OCI-LY3 (cell line): ENCODE measurements at regions not wholly inside any gene's neighbourhood (a gene's known extent, or its start where the extent isn't known, plus 50 kb on each side); places are given as distances from the start of the nearest gene placed in this dataset.

Experiments
- H2AFZ ChIP-seq: fragments of 200-600, 300-600 bp; shearing (Covaris generic); 2 replicates; pipeline ENCODE4 v1.6.0; 2014; ENCODE audit warnings: antibody characterized with exemption, low read depth, low read length
- H3K27ac ChIP-seq: fragments of 200-600, 300-600 bp; sonication (generic); 2 replicates; pipeline ENCODE4 v1.5.1; 2014; ENCODE audit warnings: mild to moderate bottlenecking, low read length, moderate library complexity, mixed read lengths
- H3K27me3 ChIP-seq: fragments of 200-600, 300-600 bp; sonication (generic); 2 replicates; pipeline ENCODE4 v1.6.1; 2014; ENCODE audit warnings: low read depth, low read length, mixed read lengths
- H3K36me3 ChIP-seq: fragments of 200-600, 300-600 bp; sonication (generic); replicated peaks from 2 replicates; pipeline ENCODE3; 2014; ENCODE audit warnings: low read depth, low read length, mixed read lengths
- H3K4me1 ChIP-seq: fragments of 300-600, 200-600 bp; sonication (generic); 2 replicates; pipeline ENCODE4 v1.6.1; 2014; ENCODE audit warnings: low read length, mixed read lengths
- H3K4me2 ChIP-seq: fragments of 200-600, 300-600 bp; sonication (generic); 2 replicates; pipeline ENCODE4 v1.6.1; 2014; ENCODE audit warnings: low read length, mixed read lengths
- H3K4me3 ChIP-seq: fragments of 300-600, 200-600 bp; sonication (generic); 2 replicates; pipeline ENCODE4 v1.5.1; 2014; ENCODE audit warnings: antibody characterized with exemption, mild to moderate bottlenecking, low read length, moderate library complexity
- H3K79me2 ChIP-seq: fragments of 300-600, 200-600 bp; shearing (Covaris generic); 2 replicates; pipeline ENCODE4 v1.6.1; 2014; ENCODE audit warnings: mild to moderate bottlenecking, low read length, mixed read lengths
- H3K9ac ChIP-seq: fragments of 300-600, 200-600 bp; shearing (Covaris generic); 2 replicates; pipeline ENCODE4 v1.6.0; 2014; ENCODE audit warnings: mild to moderate bottlenecking, low read length, moderate library complexity
- H3K9me3 ChIP-seq: fragments of 200-600, 300-600 bp; shearing (Covaris generic); 2 replicates; pipeline ENCODE4 v1.6.1; 2014; ENCODE audit warnings: low read length, mixed read lengths; ENCODE audit not compliant: insufficient read depth
- H4K20me1 ChIP-seq: fragments of 200-600, 300-600 bp; sonication (generic); 2 replicates; pipeline ENCODE4 v1.6.1; 2016; ENCODE audit warnings: low read length, mixed read lengths; ENCODE audit not compliant: insufficient read depth
- EZH2phosphoT487 ChIP-seq: fragments of 200-600 bp; shearing (Covaris generic); IDR thresholded peaks from 2 replicates; pipeline ENCODE4 v1.6.1; 2018; ENCODE audit warnings: antibody characterized with exemption, mixed run types, low read depth
- TF ChIP-seq, protein P1 (sequence below): fragments of 200-600, 300-600 bp; sonication (generic); IDR thresholded peaks from 2 replicates; pipeline ENCODE4 v1.5.1; 2014; ENCODE audit warnings: antibody characterized with exemption, low read length, low read depth

DNA sequence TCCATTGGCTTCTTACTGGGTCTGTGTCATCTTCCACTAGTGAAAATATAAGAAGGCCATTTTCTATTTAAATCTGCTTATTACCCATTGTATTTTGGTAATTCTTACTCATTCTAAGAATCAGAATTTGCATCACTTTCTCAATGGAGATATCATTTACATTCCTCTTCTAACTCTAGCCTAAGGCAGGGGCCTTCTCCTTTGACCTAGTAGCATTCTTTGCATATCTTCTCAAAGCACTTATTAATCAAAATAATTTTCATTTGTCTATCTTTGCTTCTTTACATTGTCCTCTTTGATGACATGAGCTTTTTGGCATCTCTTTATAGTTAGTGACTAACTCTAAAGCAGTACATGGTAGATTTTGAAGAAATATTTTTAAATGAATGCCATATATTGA is 400.9 kb upstream of the SEMA3D start:
- Histone ChIP-seq H3K4me1 (no peaks in the 10 kb centered on the region), H2AFZ (no peak overlapping the region), H3K27me3 (no peaks in the 10 kb centered on the region), H3K27ac (no peak overlapping the region), H3K9me3 (no peaks in the 10 kb centered on the region), H3K36me3 (no peaks in the 10 kb centered on the region), H4K20me1 (no peaks in the 10 kb centered on the region), H3K79me2 (no peaks in the 10 kb centered on the region), H3K4me3 (no peak overlapping the region), H3K4me2 (no peak overlapping the region), H3K9ac (no peak overlapping the region)
- TF ChIP-seq EZH2phosphoT487 = no peak
- TF ChIP-seq, protein P1, sequence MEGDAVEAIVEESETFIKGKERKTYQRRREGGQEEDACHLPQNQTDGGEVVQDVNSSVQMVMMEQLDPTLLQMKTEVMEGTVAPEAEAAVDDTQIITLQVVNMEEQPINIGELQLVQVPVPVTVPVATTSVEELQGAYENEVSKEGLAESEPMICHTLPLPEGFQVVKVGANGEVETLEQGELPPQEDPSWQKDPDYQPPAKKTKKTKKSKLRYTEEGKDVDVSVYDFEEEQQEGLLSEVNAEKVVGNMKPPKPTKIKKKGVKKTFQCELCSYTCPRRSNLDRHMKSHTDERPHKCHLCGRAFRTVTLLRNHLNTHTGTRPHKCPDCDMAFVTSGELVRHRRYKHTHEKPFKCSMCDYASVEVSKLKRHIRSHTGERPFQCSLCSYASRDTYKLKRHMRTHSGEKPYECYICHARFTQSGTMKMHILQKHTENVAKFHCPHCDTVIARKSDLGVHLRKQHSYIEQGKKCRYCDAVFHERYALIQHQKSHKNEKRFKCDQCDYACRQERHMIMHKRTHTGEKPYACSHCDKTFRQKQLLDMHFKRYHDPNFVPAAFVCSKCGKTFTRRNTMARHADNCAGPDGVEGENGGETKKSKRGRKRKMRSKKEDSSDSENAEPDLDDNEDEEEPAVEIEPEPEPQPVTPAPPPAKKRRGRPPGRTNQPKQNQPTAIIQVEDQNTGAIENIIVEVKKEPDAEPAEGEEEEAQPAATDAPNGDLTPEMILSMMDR = no peak

DNA sequence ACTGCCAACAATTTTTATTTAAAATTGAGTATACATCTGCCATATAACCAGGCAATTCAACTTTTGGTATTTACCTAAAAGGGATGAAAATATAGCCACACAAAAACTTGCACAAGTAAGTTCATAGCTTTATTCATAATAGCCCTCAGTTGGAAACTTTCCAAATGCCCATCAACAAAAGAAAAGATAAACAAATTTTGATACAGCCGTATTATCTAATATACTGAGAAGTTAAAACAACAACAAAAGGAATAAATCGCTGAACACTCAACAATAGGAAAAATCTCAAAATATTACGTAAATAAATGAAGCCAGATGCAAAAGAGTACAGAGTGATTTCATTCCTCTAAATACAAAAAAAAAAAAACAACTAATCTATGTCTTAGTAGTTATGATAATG is 399.2 kb upstream of the SEMA3D start:
- Histone ChIP-seq H3K79me2 (no peaks in the 10 kb centered on the region), H3K36me3 (no peaks in the 10 kb centered on the region), H4K20me1 (no peaks in the 10 kb centered on the region), H3K27me3 (no peaks in the 10 kb centered on the region), H3K9me3 (no peaks in the 10 kb centered on the region), H3K4me1 (no peaks in the 10 kb centered on the region), H3K27ac (no peak overlapping the region), H3K9ac (no peak overlapping the region), H3K4me2 (no peak overlapping the region), H3K4me3 (no peak overlapping the region), H2AFZ (no peak overlapping the region)
- TF ChIP-seq, protein P1 = no peak
- no peak for TF ChIP-seq EZH2phosphoT487

DNA sequence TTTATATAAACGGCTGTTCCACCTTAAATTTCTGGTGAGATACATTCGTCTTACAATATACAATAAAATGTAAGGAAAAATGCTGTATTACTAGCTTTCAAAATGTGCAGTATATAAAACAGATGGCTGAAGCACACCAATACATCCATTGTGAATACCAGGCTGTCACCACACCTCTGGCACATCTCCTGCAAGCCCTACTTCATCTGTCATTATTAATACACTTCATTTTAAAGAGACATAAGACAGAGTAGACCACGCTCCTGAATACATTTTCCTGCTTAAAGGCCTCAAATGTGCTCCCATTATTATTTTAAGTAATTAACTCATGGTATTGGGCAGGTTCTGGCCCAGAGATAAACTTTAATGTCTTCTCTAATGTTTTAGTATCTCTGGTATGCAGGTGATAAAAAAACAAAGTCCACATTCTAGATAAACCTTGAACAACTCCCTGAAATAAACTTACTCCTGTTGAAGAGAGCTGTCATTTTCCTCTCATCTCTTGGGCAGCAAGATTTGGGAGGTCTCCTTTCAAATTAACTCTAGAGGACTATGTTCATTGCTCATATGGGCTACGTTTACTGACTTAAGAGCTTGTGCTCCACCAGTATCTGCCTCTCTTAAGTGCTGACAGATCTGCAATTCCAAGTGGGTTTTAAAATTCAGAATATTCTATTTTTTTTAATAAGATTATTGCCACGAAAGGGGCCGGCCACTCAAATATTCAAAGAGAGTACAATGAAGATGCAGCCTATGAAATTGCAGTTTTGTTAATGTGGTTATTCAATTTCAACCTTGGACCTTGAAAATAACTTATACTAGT is 396.5 kb upstream of the SEMA3D start:
- no peak for TF ChIP-seq EZH2phosphoT487
- TF ChIP-seq, protein P1 = no peak
- Histone ChIP-seq H3K27ac (no peak overlapping the region), H3K4me1 (no peaks in the 10 kb centered on the region), H3K36me3 (no peaks in the 10 kb centered on the region), H3K9ac (no peak overlapping the region), H3K79me2 (no peaks in the 10 kb centered on the region), H3K9me3 (no peaks in the 10 kb centered on the region), H2AFZ (no peak overlapping the region), H3K4me3 (no peak overlapping the region), H3K27me3 (no peaks in the 10 kb centered on the region), H4K20me1 (no peaks in the 10 kb centered on the region), H3K4me2 (no peak overlapping the region)

DNA sequence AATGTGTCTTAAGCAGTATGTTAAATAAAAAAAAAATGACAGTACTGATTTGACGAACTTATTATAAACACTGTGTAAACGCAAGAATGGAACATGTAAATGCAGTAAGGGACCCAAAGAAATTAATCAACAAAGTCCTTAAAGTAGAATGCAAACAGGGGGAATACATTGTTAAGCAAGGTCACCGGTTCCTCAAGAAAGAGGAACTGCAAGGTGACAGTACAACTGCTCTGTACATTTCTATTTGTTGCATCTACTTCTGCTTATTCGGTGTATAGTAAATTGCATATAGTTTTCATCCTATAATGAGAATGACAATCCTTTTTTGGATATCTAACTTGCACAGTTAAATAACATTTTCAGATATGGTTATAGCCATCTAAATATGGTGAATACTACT is 387.0 kb upstream of the SEMA3D start:
- Histone ChIP-seq H3K4me2 (peak overlapping the region; percentile 39), H3K27me3 (no peaks in the 10 kb centered on the region), H3K36me3 (no peaks in the 10 kb centered on the region), H2AFZ (no peak overlapping the region), H3K27ac (peak overlapping the region; percentile 12; the same call in 1 of the 2 replicates), H3K4me3 (no peak overlapping the region), H3K9me3 (no peaks in the 10 kb centered on the region), H4K20me1 (no peaks in the 10 kb centered on the region), H3K9ac (no peak overlapping the region), H3K79me2 (no peaks in the 10 kb centered on the region), H3K4me1 (peaks cover 12% of the 10 kb centered on the region)
- TF ChIP-seq EZH2phosphoT487 = no peak
- TF ChIP-seq, protein P1 = no peak
